HepG2 (cell line): ENCODE measurements at regions not wholly inside any gene's neighbourhood (a gene's known extent, or its start where the extent isn't known, plus 50 kb on each side); places are given as distances from the start of the nearest gene placed in this dataset.

Experiments used
- ESRRA ChIP-seq: sonication (generic); formaldehyde crosslinking; IDR thresholded peaks from 2 replicates; pipeline ENCODE4 v1.5.1; 2020; ENCODE audit warnings: mild to moderate bottlenecking, low read depth, missing genetic modification reagents
- HNRNPLL ChIP-seq: fragments of 200-400 bp; formaldehyde crosslinking; IDR thresholded peaks from 2 replicates; pipeline ENCODE4 v1.6.1; 2017; ENCODE audit warnings: mild to moderate bottlenecking, low read depth, low read length; ENCODE audit not compliant: poor library complexity, severe bottlenecking
- JUN ChIP-seq: sonication (generic); formaldehyde crosslinking; IDR thresholded peaks from 2 replicates; pipeline ENCODE4 v1.4.0; 2020; ENCODE audit warnings: mild to moderate bottlenecking, missing genetic modification reagents
- POLR2A ChIP-seq, 2 experiments: IDR thresholded peaks; 2 replicates each; pipeline ENCODE4 v1.6.1; 2011; ENCODE audit warnings: low read depth in 2 of 2, low read length in 2 of 2, mild to moderate bottlenecking in 1 of 2, moderate library complexity in 1 of 2; ENCODE audit not compliant: insufficient read depth in 1 of 2
- REST ChIP-seq, 2 experiments: IDR thresholded peaks; 2 replicates each; pipeline ENCODE4 v1.6.1; 2011 to 2012; ENCODE audit warnings: low read length in 2 of 2, borderline replicate concordance in 1 of 2, low read depth in 1 of 2, mild to moderate bottlenecking in 1 of 2, moderate library complexity in 1 of 2
- SMYD3 ChIP-seq: sonication (generic); formaldehyde crosslinking; IDR thresholded peaks from 2 replicates; pipeline ENCODE4 v1.8.1; 2023; ENCODE audit warnings: mild to moderate bottlenecking, missing genetic modification reagents
- ZNF891 ChIP-seq: sonication (generic); formaldehyde crosslinking; IDR thresholded peaks from 2 replicates; pipeline ENCODE4 v1.5.0; 2020; ENCODE audit warnings: mild to moderate bottlenecking, missing genetic modification reagents
- TF ChIP-seq, protein P1 (sequence below): sonication (generic); formaldehyde crosslinking; IDR thresholded peaks from 2 replicates; pipeline ENCODE4 v1.4.0; 2020; ENCODE audit warnings: missing genetic modification reagents
- TF ChIP-seq, protein P2 (sequence below): sonication (generic); formaldehyde crosslinking; IDR thresholded peaks from 2 replicates; pipeline ENCODE4 v1.4.0; 2020; ENCODE audit warnings: missing genetic modification reagents, borderline replicate concordance

DNA sequence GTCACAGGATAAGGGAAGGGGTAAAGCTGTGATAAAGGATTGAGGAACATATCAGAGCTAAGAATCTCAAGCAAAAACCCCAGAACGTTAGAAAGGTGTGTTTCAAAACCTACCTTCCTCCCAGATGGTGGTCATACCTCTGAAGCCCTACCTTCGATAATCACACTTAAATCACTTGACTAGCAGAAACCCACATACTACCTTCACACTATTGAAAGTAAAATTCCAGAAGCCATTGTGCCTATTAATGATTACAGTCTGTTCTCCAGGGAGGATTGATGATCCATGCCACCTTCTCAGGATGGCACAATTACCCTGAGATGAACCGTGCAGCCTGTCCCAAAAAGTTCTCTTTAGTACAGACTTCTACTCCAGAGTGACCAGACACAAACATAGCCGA is 72.3 kb upstream of the SOX4 start:
- TF ChIP-seq JUN (CRISPR knock-in tag) (no peak), HNRNPLL (no peak), SMYD3 (CRISPR knock-in tag) (no peak), POLR2A (IDR thresholded peaks at IDR 0.05; ENCODE audit: insufficient read depth in 1 of 2, low read depth in 2 of 2, low read length in 2 of 2) (no peak), ZNF891 (CRISPR knock-in tag) (no peak), REST (IDR thresholded peaks at IDR 0.05; ENCODE audit: borderline replicate concordance in 1 of 2, low read depth in 1 of 2, low read length in 2 of 2) (no peak), ESRRA (CRISPR knock-in tag) (no peak)
- TF ChIP-seq, protein P1, sequence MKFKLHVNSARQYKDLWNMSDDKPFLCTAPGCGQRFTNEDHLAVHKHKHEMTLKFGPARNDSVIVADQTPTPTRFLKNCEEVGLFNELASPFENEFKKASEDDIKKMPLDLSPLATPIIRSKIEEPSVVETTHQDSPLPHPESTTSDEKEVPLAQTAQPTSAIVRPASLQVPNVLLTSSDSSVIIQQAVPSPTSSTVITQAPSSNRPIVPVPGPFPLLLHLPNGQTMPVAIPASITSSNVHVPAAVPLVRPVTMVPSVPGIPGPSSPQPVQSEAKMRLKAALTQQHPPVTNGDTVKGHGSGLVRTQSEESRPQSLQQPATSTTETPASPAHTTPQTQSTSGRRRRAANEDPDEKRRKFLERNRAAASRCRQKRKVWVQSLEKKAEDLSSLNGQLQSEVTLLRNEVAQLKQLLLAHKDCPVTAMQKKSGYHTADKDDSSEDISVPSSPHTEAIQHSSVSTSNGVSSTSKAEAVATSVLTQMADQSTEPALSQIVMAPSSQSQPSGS = no peak
- TF ChIP-seq, protein P2, sequence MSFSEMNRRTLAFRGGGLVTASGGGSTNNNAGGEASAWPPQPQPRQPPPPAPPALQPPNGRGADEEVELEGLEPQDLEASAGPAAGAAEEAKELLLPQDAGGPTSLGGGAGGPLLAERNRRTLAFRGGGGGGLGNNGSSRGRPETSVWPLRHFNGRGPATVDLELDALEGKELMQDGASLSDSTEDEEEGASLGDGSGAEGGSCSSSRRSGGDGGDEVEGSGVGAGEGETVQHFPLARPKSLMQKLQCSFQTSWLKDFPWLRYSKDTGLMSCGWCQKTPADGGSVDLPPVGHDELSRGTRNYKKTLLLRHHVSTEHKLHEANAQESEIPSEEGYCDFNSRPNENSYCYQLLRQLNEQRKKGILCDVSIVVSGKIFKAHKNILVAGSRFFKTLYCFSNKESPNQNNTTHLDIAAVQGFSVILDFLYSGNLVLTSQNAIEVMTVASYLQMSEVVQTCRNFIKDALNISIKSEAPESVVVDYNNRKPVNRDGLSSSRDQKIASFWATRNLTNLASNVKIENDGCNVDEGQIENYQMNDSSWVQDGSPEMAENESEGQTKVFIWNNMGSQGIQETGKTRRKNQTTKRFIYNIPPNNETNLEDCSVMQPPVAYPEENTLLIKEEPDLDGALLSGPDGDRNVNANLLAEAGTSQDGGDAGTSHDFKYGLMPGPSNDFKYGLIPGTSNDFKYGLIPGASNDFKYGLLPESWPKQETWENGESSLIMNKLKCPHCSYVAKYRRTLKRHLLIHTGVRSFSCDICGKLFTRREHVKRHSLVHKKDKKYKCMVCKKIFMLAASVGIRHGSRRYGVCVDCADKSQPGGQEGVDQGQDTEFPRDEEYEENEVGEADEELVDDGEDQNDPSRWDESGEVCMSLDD (CRISPR knock-in tag) = no peak
